ENCODE measurements at regions not wholly inside any gene's neighbourhood (a gene's known extent, or its start where the extent isn't known, plus 50 kb on each side); places are given as distances from the start of the nearest gene placed in this dataset.

DNA sequence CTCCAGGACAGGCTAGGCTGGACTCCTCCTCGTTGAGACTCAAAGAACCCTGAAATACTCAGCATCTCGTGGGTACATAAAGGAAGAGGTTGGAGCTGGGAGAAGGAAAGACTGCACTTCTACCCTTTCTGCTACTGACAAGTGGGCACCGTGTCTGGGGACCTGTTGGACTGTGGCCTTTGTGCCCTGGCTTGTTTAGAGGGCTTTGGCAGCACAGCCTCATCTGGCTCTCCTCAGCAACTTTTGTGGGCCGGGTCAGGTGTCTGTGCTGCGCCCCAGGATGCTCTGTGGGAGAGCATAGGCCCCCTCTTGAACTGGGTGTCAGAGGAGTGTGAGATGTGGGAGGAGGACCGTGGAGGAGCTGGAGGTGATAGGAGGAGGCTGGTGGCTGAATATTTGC, 142.4 kb downstream of the FCRL5 start:
- no TSS peak for BruUV-seq (replicated peaks)
- intact Hi-C loops (cut with micrococcal nuclease) = no loop called here
- Histone ChIP-seq H2AFZ (ENCODE audit: low read depth, low read length, poor library complexity, severe bottlenecking) (no peak overlapping the region), H3K36me3 (ENCODE audit: control insufficient read depth in 1 of 2, insufficient read depth in 2 of 2, low read length in 2 of 2) (no peaks in the 10 kb centered on the region), H4K20me1 (ENCODE audit: insufficient read depth) (no peaks in the 10 kb centered on the region), H3K9me3 (ENCODE audit: control insufficient read depth in 1 of 2, insufficient read depth in 1 of 2, low read depth in 1 of 2, low read length in 2 of 2) (no peaks in the 10 kb centered on the region), H3K4me3 (replicated peaks in 1 of 2; ENCODE audit: low read depth in 1 of 2, low read length in 2 of 2) (no peak overlapping the region), H3K9ac (ENCODE audit: low read length) (no peak overlapping the region), H3K79me2 (ENCODE audit: insufficient read depth, low read length) (no peaks in the 10 kb centered on the region), H3K9me2 (ENCODE audit: insufficient read depth) (no peaks in the 10 kb centered on the region), H3K27me3 (ENCODE audit: insufficient read depth, low read length) (peaks cover 9% of the 10 kb centered on the region; the same call in 1 of the 2 replicates), H3K27ac (ENCODE audit: low read depth, low read length) (no peak overlapping the region), H3K4me1 (ENCODE audit: control insufficient read depth in 1 of 2, insufficient read depth in 2 of 2, low read length in 2 of 2) (no peaks in the 10 kb centered on the region), H3K4me2 (ENCODE audit: low read length) (no peak overlapping the region)
- no peak for DNase-seq (ENCODE audit: low read depth, low spot score)
- TF ChIP-seq RAD21 (IDR thresholded peaks at IDR 0.05; ENCODE audit: low read depth) (no peak), YY1 (IDR thresholded peaks at IDR 0.05; ENCODE audit: extremely low read depth, insufficient replicate concordance, low read depth, low read length) (no peak), ZNF274 (IDR thresholded peaks at IDR 0.05; ENCODE audit: low read depth, low read length) (no peak), FOSL1 (IDR thresholded peaks at IDR 0.05; ENCODE audit: low read depth) (no peak), POLR2AphosphoS5 (IDR thresholded peaks at IDR 0.05; ENCODE audit: low read depth, low read length) (no peak), EZH2phosphoT487 (IDR thresholded peaks at IDR 0.05; ENCODE audit: borderline replicate concordance) (no peak), CEBPB (IDR thresholded peaks at IDR 0.05; ENCODE audit: low read depth) (no peak), SP1 (IDR thresholded peaks at IDR 0.05; ENCODE audit: low read depth) (no peak)
- TF ChIP-seq, protein P1, sequence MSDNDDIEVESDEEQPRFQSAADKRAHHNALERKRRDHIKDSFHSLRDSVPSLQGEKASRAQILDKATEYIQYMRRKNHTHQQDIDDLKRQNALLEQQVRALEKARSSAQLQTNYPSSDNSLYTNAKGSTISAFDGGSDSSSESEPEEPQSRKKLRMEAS (IDR thresholded peaks at IDR 0.05) = no peak
- ChIA-PET CTCF (no interaction called here), POLR2A (no interaction called here), RAD21 (ENCODE audit: low non-redundant PET in 1 of 2, low total read pairs in 2 of 2, uncharacterized antibody in 2 of 2, unreplicated experiment in 2 of 2) (no interaction called here)
- no peak for ATAC-seq

GRCh38 chr1:157407917-157408525, 144.3 kb downstream of the FCRL5 start:
- no peaks in the 10 kb centered on the region for H3K9me2 ChIP-seq (ENCODE audit: insufficient read depth)
- ChIA-PET RAD21 (ENCODE audit: low non-redundant PET in 1 of 2, low total read pairs in 2 of 2, uncharacterized antibody in 2 of 2, unreplicated experiment in 2 of 2) (no interaction called here), CTCF (no interaction called here), POLR2A (no interaction called here)
- no peak for DNase-seq (ENCODE audit: low read depth, low spot score)
- H3K79me2 ChIP-seq (ENCODE audit: insufficient read depth, low read length) = no peaks in the 10 kb centered on the region
- no peaks in the 10 kb centered on the region for H3K36me3 ChIP-seq (ENCODE audit: control insufficient read depth in 1 of 2, insufficient read depth in 2 of 2, low read length in 2 of 2)
- no peak overlapping the region for H2AFZ ChIP-seq (ENCODE audit: low read depth, low read length, poor library complexity, severe bottlenecking)
- no peaks in the 10 kb centered on the region for H3K9me3 ChIP-seq (ENCODE audit: control insufficient read depth in 1 of 2, insufficient read depth in 1 of 2, low read depth in 1 of 2, low read length in 2 of 2)
- H3K4me3 ChIP-seq (replicated peaks in 1 of 2; ENCODE audit: low read depth in 1 of 2, low read length in 2 of 2) = no peak overlapping the region
- H3K4me2 ChIP-seq (ENCODE audit: low read length) = no peak overlapping the region
- no TSS peak for BruUV-seq (replicated peaks)
- peaks cover 3% of the 10 kb centered on the region; the same call in 1 of the 2 replicates for H3K27me3 ChIP-seq (ENCODE audit: insufficient read depth, low read length)
- H4K20me1 ChIP-seq (ENCODE audit: insufficient read depth) = no peaks in the 10 kb centered on the region
- H3K9ac ChIP-seq (ENCODE audit: low read length) = no peak overlapping the region
- no peak for ATAC-seq
- H3K4me1 ChIP-seq (ENCODE audit: control insufficient read depth in 1 of 2, insufficient read depth in 2 of 2, low read length in 2 of 2) = 0 out of 4 replicates have a peak, but pooled peaks cover 0 to 4% of the 10 kb centered on the region in 2 experiments
- H3K27ac ChIP-seq (ENCODE audit: low read depth, low read length) = no peak overlapping the region
- intact Hi-C loops (cut with micrococcal nuclease) = no loop called here
- no peak for TF ChIP-seq CEBPB (IDR thresholded peaks at IDR 0.05; ENCODE audit: low read depth)
- TF ChIP-seq RAD21 (IDR thresholded peaks at IDR 0.05; ENCODE audit: low read depth) = no peak
- TF ChIP-seq SP1 (IDR thresholded peaks at IDR 0.05; ENCODE audit: low read depth) = no peak
- TF ChIP-seq EZH2 (IDR thresholded peaks at IDR 0.05) = no peak
- TF ChIP-seq FOSL1 (IDR thresholded peaks at IDR 0.05; ENCODE audit: low read depth) = no peak
- TF ChIP-seq CBX3 (IDR thresholded peaks at IDR 0.05; ENCODE audit: low read depth) = no peak
- TF ChIP-seq ZFX (IDR thresholded peaks at IDR 0.05) = no peak
- TF ChIP-seq SIN3A (IDR thresholded peaks at IDR 0.05; ENCODE audit: low read depth) = no peak
- TF ChIP-seq JUND (IDR thresholded peaks at IDR 0.05) = no peak
- no peak for TF ChIP-seq POLR2AphosphoS5 (IDR thresholded peaks at IDR 0.05; ENCODE audit: low read depth, low read length)
- no peak for TF ChIP-seq EGR1 (IDR thresholded peaks at IDR 0.05; ENCODE audit: low read depth)
- no peak for TF ChIP-seq REST (IDR thresholded peaks at IDR 0.05; ENCODE audit: low read depth)
- TF ChIP-seq POLR2A (IDR thresholded peaks at IDR 0.05; ENCODE audit: borderline replicate concordance, extremely low read depth, insufficient read depth, insufficient read length) = no peak
- no peak for TF ChIP-seq EZH2phosphoT487 (IDR thresholded peaks at IDR 0.05; ENCODE audit: borderline replicate concordance)
